NCI-H524 (cell line): ENCODE measurements at regions not wholly inside any gene's neighbourhood (a gene's known extent, or its start where the extent isn't known, plus 50 kb on each side); places are given as distances from the start of the nearest gene placed in this dataset.

Experiments used
- DNase-seq, 2 experiments: peaks; one replicate each; lab custom pipeline; 2025; lab: John Stamatoyannopoulos, UW

DNA sequence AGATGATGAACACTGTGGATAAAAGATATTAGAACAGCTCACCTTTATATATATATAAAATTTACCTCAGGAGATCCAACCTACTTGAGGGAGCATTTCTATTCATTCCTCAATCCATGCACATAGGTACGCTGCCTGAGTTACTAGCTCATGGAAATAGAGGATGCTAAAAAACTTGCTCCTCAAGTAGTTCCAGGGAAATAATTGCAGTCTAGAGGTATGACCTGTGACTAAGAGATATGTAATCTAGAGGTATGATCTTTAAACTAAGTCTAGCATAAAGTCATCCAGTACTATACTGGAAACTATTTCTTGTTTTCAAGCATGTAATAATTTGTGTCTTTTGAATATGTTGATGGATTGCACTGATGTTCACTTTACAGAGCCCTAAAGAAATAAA is 471.2 kb downstream of the TAF11L14 start:
- no peak for DNase-seq

DNA sequence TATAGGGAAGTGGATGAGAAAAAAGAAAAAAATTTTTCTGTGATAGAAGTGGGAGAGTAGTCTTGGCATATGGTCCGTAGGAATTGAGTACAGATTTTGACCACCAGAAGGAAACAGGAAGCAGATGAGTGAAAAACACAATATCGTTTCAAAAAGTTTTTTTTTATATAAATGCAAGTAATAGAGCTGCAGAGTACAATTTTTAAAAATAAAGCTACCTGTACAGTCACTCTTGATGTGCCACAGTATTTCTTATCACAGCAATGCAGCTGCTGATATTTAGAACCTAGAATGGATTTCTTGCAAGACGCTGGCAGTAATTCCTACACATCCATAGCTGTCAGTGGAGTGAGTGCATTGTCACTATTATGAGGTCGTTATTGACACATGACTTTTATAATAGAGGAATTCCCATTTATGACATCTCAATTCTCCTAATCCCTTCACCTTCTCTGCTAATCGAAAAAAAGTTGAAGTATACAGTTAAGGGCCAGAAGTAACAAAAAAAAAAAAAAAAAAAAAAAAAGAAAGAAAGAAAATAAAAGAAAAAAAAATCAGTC is 477.7 kb downstream of the TAF11L14 start:
- DNase-seq = no peak

DNA sequence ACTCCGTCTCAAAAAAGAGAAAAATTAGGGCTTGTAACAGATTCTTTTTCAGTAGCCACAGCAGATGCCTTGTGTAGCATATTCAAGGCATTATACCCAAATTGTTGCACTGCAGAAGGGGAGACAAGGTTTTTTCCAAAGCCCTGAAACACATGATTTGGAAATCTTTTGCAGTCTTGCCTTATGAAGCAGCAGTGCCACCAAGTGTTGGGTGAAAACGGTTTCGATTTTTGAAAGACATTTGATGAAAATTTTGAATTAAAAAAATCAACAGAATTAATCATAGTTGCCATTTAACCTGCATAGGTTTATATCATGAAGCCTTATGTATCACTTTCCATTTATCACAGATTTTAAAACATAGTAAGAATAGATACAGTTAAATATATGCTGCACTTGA is 479.5 kb downstream of the TAF11L14 start:
- DNase-seq = peak; percentile 32 to 78

- DNase-seq = peak in 1 of 2 experiments; percentile 41
Observed at GRCh38 chr5:18114151-18114757, 480.0 kb downstream of the TAF11L14 start.

GRCh38 chr5:18117968-18118367 is 483.7 kb downstream of the TAF11L14 start:
- DNase-seq = no peak

GRCh38 chr5:18119156-18119785 is 485.0 kb downstream of the TAF11L14 start:
- DNase-seq = peak in 1 of 2 experiments; percentile 18

DNA sequence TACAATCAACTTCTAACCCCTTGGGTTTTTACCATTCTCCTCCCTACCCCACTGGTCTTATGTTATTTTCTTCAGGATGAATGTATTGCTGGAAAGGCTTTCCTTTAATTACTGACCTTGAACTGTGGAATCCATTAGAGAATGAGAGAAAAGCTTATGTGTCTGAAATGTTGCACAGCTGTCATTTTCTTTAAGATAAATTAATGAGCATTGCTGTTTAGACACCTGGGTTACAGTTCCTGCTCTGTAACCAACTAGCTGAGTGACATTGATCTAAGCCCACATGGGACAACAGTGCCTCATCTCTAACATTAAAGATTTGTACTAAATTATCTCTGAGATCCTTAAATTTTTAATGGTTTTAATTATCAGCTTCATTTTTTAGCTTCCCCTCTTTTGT is 507.0 kb downstream of the TAF11L14 start:
- DNase-seq = peak; percentile 51 to 87

DNA sequence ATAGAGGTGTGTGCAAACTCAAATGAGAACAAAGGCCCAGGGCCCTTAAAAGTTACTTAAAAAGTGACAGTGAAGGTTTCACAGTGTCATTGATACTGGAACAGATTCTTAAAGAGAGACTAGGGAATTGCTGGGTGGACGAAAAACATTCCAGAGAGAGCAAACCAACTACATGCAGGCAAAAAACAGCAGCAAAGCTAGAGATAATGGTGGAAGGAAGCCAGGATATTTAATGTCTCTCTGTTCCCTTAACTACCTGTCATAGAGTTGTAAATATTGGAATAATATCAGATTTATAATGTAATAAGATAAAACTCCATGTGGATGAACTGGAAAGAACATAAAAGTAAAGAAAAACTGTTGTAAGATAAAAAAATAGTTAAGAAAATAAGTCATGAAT is 508.6 kb downstream of the TAF11L14 start:
- no peak for DNase-seq

GRCh38 chr5:18152671-18153070 is 518.4 kb downstream of the TAF11L14 start:
- peak; percentile 46 to 83 for DNase-seq

- DNase-seq = no peak
Observed at GRCh38 chr5:18158166-18158565, 523.9 kb downstream of the TAF11L14 start.

DNA sequence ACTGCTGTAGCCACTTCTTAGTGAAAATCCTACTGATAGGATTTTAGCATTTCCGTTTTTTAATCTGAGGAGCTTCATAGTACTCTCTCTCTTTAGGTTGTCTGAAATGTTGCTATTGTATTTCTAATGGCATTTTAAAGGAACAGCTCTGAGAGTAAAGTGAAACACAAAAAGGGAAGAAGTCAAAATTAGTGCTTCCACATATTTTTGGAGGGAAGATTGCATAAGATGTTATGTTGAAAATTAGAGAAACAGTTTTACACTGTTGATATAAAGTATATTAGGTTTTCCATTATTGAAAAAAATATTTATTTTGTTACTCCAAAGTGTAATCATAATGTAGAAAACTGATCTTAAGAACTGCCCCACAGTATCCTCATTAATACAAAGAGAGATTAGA is 525.1 kb downstream of the TAF11L14 start:
- no peak for DNase-seq

- no peak for DNase-seq
Observed at GRCh38 chr5:18171684-18172083, 537.4 kb downstream of the TAF11L14 start.

- no peak for DNase-seq
Observed at GRCh38 chr5:18179579-18179978, 545.3 kb downstream of the TAF11L14 start.

GRCh38 chr5:18181575-18181974 is 547.3 kb downstream of the TAF11L14 start:
- DNase-seq = no peak

DNA sequence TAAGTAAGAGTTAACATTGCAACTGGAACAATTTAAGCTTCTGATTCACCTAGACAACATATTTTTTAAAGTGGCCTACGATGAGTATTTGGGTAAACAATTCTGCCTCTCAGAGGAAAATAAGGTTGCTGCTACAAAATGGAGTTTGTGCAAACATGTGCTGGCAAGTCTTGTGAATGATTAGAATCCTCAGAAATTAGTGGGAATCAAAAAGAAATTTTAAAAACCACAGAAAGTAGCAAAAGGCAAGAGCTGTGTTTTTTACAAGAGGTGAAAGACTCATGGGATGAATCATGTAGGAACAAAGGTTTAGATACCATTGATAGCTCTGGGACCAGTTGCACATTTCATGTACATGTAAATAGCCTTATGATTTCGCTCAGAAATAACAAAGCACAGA is 561.6 kb downstream of the TAF11L14 start:
- no peak for DNase-seq

DNA sequence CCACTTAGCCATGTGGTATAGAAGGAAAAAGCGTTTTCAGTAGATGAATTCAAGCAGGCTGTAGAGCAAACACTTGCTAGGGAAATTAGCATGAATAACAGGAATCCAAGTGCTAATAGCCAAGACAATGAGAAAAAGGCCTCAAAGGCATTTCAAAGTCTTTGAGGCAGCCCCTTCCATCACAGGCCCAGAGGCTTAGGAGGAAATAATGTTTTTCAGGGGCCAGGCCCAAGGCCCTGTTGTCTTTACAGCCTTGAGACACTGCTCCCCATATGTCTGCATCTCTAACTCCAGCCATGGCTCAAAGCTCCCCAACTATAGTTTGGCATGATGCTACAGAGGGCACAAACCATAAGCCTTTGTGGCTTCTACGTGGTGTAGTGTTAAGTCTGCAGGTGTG is 563.5 kb downstream of the TAF11L14 start:
- no peak for DNase-seq

DNA sequence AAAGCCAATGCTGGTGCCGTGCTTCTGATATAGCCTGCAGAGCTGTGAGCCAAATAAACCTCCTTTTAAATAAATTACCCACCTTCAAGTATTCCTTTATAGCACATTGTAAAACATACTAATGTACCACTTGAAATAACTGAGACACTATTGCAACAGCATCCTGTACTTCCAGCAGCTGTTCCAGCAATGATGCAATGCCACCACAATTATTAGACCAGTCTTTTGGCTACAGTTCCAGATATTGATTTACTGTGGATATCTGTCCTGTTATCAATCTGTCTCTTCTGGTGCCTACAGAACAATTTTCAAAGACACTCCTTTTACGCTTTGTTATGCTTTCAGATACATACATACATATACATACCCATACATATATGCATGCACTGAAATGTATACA is 567.9 kb downstream of the TAF11L14 start:
- no peak for DNase-seq

DNA sequence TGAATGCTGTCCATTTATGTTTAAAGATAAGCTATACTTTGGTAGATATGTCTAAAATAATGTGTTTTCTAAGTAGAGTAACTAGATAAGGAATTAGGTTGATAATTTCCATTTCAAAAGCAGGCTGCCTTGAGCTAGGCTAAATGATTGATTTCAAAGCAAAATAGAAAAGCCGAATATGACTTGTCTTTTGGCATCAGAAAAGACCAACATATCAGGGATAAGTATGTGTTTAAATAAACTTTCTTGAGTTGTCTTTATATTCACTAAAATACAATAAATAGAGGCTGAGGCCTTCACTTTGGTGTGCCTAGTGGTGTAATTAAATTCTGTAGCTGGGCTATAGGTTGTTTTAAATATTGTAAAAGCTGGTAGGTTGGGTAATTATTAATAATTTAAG is 569.0 kb downstream of the TAF11L14 start:
- no peak for DNase-seq

- DNase-seq = no peak
Observed at GRCh38 chr5:18213666-18214065, 579.4 kb downstream of the TAF11L14 start.

DNA sequence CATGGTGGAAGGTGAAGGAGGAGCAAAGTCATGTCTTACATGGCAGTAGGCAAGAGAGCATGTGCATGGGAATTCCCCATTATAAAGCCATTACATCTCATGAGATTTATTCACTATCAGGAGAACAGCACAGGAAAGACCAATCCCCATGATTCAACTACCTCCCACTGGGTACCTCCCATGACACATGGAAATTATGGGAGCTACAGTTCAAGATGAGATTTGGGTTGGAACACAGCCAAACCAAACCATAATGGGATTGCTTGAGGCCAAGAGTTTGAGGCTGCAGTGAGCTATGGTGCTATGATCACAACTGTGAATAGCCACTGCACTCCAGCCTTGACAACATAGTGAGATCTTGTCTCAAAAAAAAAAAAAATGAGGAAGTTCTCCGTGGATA is 581.8 kb downstream of the TAF11L14 start:
- no peak for DNase-seq

DNA sequence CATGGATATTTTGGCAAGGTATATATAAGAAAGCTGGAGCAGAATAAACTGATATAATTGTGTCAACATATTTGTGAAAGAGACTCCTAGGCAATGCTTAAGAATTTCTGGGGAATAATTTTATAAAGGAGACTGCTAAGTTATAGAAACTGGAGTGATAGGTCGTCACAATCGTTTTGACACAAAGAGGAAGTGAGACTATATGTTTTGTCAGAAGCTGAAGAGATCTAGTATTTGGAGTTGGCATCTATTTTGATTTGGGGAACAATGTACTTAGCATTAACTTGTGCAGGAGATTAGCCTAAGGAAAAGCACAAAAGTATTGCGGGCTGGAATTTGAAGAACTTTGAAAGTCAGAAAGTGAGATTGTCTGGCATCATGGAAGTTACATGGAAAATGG is 582.5 kb downstream of the TAF11L14 start:
- no peak for DNase-seq

GRCh38 chr5:18219241-18219640 is 585.0 kb downstream of the TAF11L14 start:
- no peak for DNase-seq

DNA sequence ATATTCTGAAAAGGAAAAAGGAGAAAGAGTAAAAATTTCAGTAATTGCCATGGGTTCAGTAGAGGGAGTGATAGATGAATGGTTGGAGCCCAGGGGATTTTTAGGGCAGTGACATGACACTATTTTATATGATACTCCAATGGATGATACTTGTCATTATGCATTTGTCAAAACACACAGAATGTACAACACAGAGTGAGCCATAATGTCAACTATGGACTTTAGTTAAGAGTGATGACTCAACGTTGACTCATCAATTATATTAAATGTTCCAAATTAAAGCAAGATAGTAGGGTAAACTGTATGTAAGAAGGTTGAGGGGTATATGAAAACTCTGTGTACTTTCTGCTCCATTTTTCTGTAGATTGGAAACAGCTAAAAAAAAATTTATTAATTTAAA is 586.4 kb downstream of the TAF11L14 start:
- no peak for DNase-seq

DNA sequence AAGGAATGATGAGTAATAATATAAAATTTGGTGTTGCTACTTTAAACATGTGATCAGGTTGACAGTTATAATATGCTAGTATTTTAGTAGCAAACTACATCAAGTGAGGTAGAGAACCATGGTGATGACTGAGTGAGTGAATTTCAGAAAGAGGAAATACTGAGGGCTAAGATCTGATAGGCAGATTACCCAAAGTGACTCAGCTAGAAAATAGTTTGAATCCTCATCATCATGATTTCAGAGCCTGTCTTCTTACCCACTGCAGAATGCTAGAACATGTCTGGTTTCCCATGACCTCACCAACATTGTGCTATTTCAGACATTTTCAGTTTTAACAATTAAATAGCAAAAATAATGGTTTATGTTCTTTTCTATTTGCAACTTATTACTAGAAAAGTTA is 602.1 kb downstream of the TAF11L14 start:
- DNase-seq = no peak
